A549 (cell line): ENCODE measurements at regions not wholly inside any gene's neighbourhood (a gene's known extent, or its start where the extent isn't known, plus 50 kb on each side); places are given as distances from the start of the nearest gene placed in this dataset.

Experiments
- ATAC-seq, 2 experiments: fragments of 200-7000 bp in 1 of 2; fragments of >200 bp in 1 of 2; cut with Nextera tagmentation in 1 of 2; cut with Tn5 transposase in 1 of 2; 3 replicates each; pipeline versions ENCODE4 v1.8.0 to v1.9.1; 2018 to 2020; ENCODE audit warnings: mild to moderate bottlenecking in 1 of 2, moderate library complexity in 1 of 2
- CTCF ChIA-PET: fragments of 300-600 bp; sonication (Branson Sonifier 250); formaldehyde crosslinking; extraction: SDS; loops from one replicate; lab custom pipeline; 2021; ENCODE audit warnings: antibody characterized with exemption, inconsistent platforms; lab: Yijun Ruan, JAX
- POLR2A ChIA-PET: fragments of 350-600 bp; formaldehyde crosslinking; extraction: SDS; loops from one replicate; lab custom pipeline; 2021; ENCODE audit warnings: antibody characterized with exemption, inconsistent platforms; lab: Yijun Ruan, JAX
- DNase-seq, 2 experiments: peaks; one replicate each; pipeline versions ENCODE4 v3.0.0 to v3.0.0-alpha.2; 2011 to 2016; ENCODE audit warnings: low read depth in 1 of 2, low spot score in 1 of 2
- FAIRE-seq: peaks from 2 replicates; lab custom pipeline; 2011; peaks lifted over from hg19 to GRCh38; lab: Jason Lieb, UNC
- H3K27ac ChIP-seq, 2 experiments: fragments of >200 bp; sonication (Bioruptor Twin); formaldehyde crosslinking; 3 replicates each; pipeline ENCODE4 v1.5.1; 2016 to 2017
- H3K4me1 ChIP-seq: fragments of >200 bp; sonication (Bioruptor Twin); formaldehyde crosslinking; 3 replicates; pipeline ENCODE4 v1.6.1; 2016
- H3K4me2 ChIP-seq: fragments of >200 bp; sonication (Bioruptor Twin); formaldehyde crosslinking; 3 replicates; pipeline ENCODE4 v1.6.1; 2016
- H3K4me3 ChIP-seq: fragments of >200 bp; sonication (Bioruptor Twin); formaldehyde crosslinking; 3 replicates; pipeline ENCODE4 v1.5.1; 2016
- H3K9me3 ChIP-seq: fragments of >200 bp; sonication (Bioruptor Twin); formaldehyde crosslinking; 3 replicates; pipeline ENCODE4 v1.6.1; 2016
- CBX8 ChIP-seq: fragments of 200-600 bp; sonication (generic); IDR thresholded peaks from 2 replicates; pipeline ENCODE4 v1.6.1; 2016
- CEBPB ChIP-seq, 2 experiments: fragments of >200 bp in 1 of 2; sonication (Bioruptor Twin) in 1 of 2; formaldehyde crosslinking in 1 of 2; IDR thresholded peaks; 2 replicates each; pipeline ENCODE4 v1.6.1; 2012 to 2016
- CHD2 ChIP-seq: fragments of 150-350 bp; IDR thresholded peaks from 2 replicates; pipeline ENCODE4 v1.6.1; 2014; ENCODE audit warnings: low read length; ENCODE audit not compliant: partially characterized antibody
- CHD4 ChIP-seq: fragments of 200-600 bp; sonication (generic); IDR thresholded peaks from 2 replicates; pipeline ENCODE4 v1.6.1; 2016; ENCODE audit warnings: antibody characterized with exemption, mild to moderate bottlenecking, borderline replicate concordance
- EHMT2 ChIP-seq: fragments of 200-600 bp; sonication (generic); IDR thresholded peaks from 2 replicates; pipeline ENCODE4 v1.6.1; 2016; ENCODE audit warnings: antibody characterized with exemption, low read depth, mild to moderate bottlenecking, moderate library complexity
- ESRRA ChIP-seq: fragments of 150-350 bp; IDR thresholded peaks from 2 replicates; pipeline ENCODE4 v1.6.1; 2014; ENCODE audit warnings: mild to moderate bottlenecking, low read length, borderline replicate concordance
- FOSL2 ChIP-seq, 2 experiments: fragments of 450-650 bp in 1 of 2; fragments of >200 bp in 1 of 2; sonication (Bioruptor Twin) in 1 of 2; formaldehyde crosslinking; IDR thresholded peaks; 2 replicates each; pipeline versions ENCODE4 v1.5.0 to v1.6.1; 2016 to 2020; ENCODE audit warnings: mild to moderate bottlenecking in 1 of 2, moderate library complexity in 1 of 2
- FOXS1 ChIP-seq: fragments of 250-450 bp; sonication (Bioruptor Pico); IDR thresholded peaks from 2 replicates; pipeline ENCODE4 v1.5.0; 2020; ENCODE audit warnings: mild to moderate bottlenecking, moderate library complexity
- GATA3 ChIP-seq: IDR thresholded peaks from 2 replicates; pipeline ENCODE4 v1.6.1; 2012; ENCODE audit warnings: borderline replicate concordance
- HDAC2 ChIP-seq: fragments of 200-600 bp; sonication (generic); IDR thresholded peaks from 2 replicates; pipeline ENCODE4 v1.6.1; 2016
- KDM5A ChIP-seq: fragments of 200-600 bp; sonication (generic); IDR thresholded peaks from 2 replicates; pipeline ENCODE4 v1.6.1; 2016; ENCODE audit warnings: antibody characterized with exemption, mild to moderate bottlenecking
- MAZ ChIP-seq: fragments of 150-350 bp; IDR thresholded peaks from 2 replicates; pipeline ENCODE4 v1.6.1; 2014; ENCODE audit warnings: antibody characterized with exemption, low read depth, low read length, borderline replicate concordance
- NFE2L2 ChIP-seq: fragments of 150-350 bp; conservative IDR thresholded peaks from 2 replicates; pipeline ENCODE4 v1.6.1; 2014; ENCODE audit warnings: low read length
- NR3C1 ChIP-seq: fragments of >200 bp; sonication (Bioruptor Twin); formaldehyde crosslinking; IDR thresholded peaks from 3 replicates; pipeline ENCODE4 v1.6.1; 2017
- SREBF2 ChIP-seq: fragments of 450-650 bp; IDR thresholded peaks from 2 replicates; pipeline ENCODE4 v1.6.1; 2014; ENCODE audit warnings: mild to moderate bottlenecking, moderate library complexity
- TP53 ChIP-seq: fragments of 250-450 bp; sonication (Bioruptor Pico); IDR thresholded peaks from 2 replicates; pipeline ENCODE4 v1.5.0; 2021; ENCODE audit warnings: mild to moderate bottlenecking, moderate library complexity
- ZFP36 ChIP-seq: fragments of 450-650 bp; IDR thresholded peaks from 2 replicates; pipeline ENCODE4 v1.6.1; 2014; ENCODE audit warnings: borderline replicate concordance; ENCODE audit not compliant: partially characterized antibody
- WGBS: methylation state at CpG from one replicate; pipeline ENCODE4 v1.1.6; 2017; ENCODE audit errors: missing lambda C conversion rate; 5-methylcytosine and 5-hydroxymethylcytosine counted together
- TF ChIP-seq, protein P1 (sequence below): fragments of >200 bp; sonication (Bioruptor Twin); formaldehyde crosslinking; IDR thresholded peaks from 3 replicates; pipeline ENCODE4 v1.6.1; 2016
- TF ChIP-seq, protein P2 (sequence below): fragments of 250-450 bp; sonication (Bioruptor Pico); IDR thresholded peaks from 2 replicates; pipeline ENCODE4 v1.5.0; 2020; ENCODE audit warnings: low read depth, mild to moderate bottlenecking, moderate library complexity
- TF ChIP-seq, protein P3 (sequence below): IDR thresholded peaks from 2 replicates; pipeline ENCODE4 v1.6.1; 2012
- TF ChIP-seq, protein P4 (sequence below): fragments of >200 bp; sonication (Bioruptor Twin); formaldehyde crosslinking; IDR thresholded peaks from 3 replicates; pipeline ENCODE4 v1.5.1; 2016
- TF ChIP-seq, protein P5 (sequence below): fragments of 150-350 bp; IDR thresholded peaks from 2 replicates; pipeline ENCODE4 v1.6.1; 2014; ENCODE audit warnings: low read depth, mild to moderate bottlenecking, low read length
- TF ChIP-seq, protein P6 (sequence below): IDR thresholded peaks from 2 replicates; pipeline ENCODE4 v1.6.1; 2012

DNA sequence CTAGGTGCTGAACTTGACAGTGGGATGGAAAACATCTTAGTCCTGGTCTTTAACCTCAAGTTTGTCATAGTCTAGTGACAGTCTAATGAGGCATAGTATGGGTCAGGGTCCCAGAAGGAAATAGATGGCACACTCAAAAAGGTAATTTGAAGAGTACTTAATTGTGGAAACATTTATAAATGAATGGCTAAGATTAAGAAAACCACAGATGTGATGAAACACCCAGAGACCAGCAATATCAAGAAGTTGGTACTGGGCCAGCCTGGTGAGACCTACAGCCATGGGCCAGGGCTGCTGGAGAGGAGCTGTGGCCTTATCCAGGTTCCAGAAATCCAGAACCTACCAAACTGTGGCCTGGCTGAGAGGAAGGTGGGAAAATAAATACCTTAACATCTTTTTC is 93.5 kb upstream of the ATG10 start (continued):
- TF ChIP-seq ESRRA = no peak
- TF ChIP-seq CHD4 = no peak
- TF ChIP-seq, protein P1, sequence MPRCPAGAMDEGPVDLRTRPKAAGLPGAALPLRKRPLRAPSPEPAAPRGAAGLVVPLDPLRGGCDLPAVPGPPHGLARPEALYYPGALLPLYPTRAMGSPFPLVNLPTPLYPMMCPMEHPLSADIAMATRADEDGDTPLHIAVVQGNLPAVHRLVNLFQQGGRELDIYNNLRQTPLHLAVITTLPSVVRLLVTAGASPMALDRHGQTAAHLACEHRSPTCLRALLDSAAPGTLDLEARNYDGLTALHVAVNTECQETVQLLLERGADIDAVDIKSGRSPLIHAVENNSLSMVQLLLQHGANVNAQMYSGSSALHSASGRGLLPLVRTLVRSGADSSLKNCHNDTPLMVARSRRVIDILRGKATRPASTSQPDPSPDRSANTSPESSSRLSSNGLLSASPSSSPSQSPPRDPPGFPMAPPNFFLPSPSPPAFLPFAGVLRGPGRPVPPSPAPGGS = no peak
- TF ChIP-seq, protein P2, sequence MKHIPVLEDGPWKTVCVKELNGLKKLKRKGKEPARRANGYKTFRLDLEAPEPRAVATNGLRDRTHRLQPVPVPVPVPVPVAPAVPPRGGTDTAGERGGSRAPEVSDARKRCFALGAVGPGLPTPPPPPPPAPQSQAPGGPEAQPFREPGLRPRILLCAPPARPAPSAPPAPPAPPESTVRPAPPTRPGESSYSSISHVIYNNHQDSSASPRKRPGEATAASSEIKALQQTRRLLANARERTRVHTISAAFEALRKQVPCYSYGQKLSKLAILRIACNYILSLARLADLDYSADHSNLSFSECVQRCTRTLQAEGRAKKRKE = no peak
- no peak for TF ChIP-seq KDM5A
- no peak for TF ChIP-seq ZFP36
- TF ChIP-seq CEBPB (IDR thresholded peaks at IDR 0.05) = no peak
- TF ChIP-seq TP53 (CRISPR knock-in tag) = no peak
- no peak for TF ChIP-seq CHD2
- TF ChIP-seq, protein P3, sequence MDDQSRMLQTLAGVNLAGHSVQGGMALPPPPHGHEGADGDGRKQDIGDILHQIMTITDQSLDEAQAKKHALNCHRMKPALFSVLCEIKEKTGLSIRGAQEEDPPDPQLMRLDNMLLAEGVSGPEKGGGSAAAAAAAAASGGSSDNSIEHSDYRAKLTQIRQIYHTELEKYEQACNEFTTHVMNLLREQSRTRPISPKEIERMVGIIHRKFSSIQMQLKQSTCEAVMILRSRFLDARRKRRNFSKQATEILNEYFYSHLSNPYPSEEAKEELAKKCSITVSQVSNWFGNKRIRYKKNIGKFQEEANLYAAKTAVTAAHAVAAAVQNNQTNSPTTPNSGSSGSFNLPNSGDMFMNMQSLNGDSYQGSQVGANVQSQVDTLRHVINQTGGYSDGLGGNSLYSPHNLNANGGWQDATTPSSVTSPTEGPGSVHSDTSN = no peak
- TF ChIP-seq, all 56 proteins: peak for 0

DNA sequence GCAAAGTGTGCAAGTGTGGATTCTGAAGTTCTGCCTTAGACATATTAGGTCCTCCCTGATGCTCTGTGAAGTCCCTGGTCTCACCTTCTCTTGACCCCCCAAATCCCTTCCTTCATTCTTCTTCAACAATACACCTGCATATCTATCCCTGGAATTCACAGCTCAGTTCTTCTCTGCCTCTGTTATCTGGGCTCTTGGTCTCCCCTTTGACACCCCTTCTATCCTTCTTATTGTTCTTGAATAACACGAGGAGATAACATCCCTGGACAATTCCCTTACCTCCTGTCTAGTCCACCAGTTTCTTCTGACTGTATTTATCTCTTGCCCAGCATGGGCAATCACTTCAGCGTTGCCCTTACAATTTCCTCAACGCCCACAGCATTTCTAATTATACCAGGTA is 104.8 kb upstream of the ATG10 start:
- FAIRE-seq (no peak), ATAC-seq (no peak), DNase-seq (no peak)
- no peak overlapping the region for H3K4me2 ChIP-seq
- H3K4me1 ChIP-seq = no peaks in the 10 kb centered on the region
- no peaks in the 10 kb centered on the region for H3K9me3 ChIP-seq
- no peak overlapping the region for H3K27ac ChIP-seq
- TF ChIP-seq NR3C1 (no peak), NFE2L2 (no peak), FOXS1 (CRISPR knock-in tag) (no peak), GATA3 (no peak)
- TF ChIP-seq, protein P3 = no peak
- H3K4me3 ChIP-seq = no peak overlapping the region
- CTCF ChIA-PET = no interaction called here
- POLR2A ChIA-PET = no interaction called here
- 50% methylated on average over 3 of the region's 3 CpGs for WGBS

DNA sequence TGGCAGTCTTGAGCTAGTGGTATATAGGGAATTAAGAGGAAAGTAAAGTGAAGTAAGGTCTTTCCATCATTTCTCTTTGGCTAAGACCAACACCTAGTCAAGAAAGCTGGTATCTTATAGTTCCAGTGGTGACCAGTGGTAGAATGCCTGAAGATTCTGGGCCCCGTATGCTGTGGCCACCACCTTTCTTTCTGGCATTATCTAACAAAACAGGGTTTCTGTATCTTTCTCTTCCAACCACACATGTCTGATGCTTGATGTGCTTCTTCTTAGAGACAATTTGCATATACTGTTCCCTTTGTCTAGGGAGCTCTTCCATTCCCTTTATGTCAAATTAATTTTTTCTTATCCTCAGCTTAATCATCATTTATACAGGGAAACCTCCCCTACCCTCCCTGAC is 109.9 kb upstream of the SSBP2 start:
- Histone ChIP-seq H3K4me2 (no peak overlapping the region), H3K9me3 (no peaks in the 10 kb centered on the region), H3K27ac (no peak overlapping the region), H3K4me3 (no peak overlapping the region), H3K4me1 (peaks cover 10% of the 10 kb centered on the region; the same call in 2 of the 3 replicates)
- CTCF ChIA-PET = interaction anchor here (1.2 kb wide), 1 partner anchor 11 kb away, joined by 6 read pairs; no protein-coding TSS in a partner anchor
- ATAC-seq (no peak), DNase-seq (no peak), FAIRE-seq (no peak)
- 69% methylated on average over 1 of the region's 1 CpG for WGBS
- TF ChIP-seq ESRRA (no peak), NR3C1 (no peak), CHD2 (no peak), GATA3 (no peak), SREBF2 (no peak), FOSL2 (IDR thresholded peaks at IDR 0.05) (no peak), FOSL2 (CRISPR knock-in tag; IDR thresholded peaks at IDR 0.05) (no peak), EHMT2 (no peak)
- POLR2A ChIA-PET = no interaction called here

DNA sequence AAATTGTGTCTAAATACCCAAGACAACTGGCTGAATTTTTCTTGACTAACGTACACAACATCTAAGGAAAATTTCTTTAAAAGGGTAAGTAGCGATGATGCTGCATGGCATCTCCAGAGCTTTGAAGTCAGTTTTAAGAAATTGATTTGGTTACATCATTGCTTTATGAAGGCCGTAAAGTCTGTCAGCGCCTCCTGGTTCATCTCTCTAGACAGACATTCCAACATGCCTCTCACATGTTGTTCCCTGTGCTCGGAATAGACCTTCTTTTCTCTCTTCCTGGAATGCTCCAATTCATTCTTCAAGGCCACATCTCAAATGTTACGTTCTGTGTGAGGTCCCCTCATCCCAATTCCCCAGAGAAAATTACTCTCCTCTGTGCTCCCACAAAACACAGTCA is 108.7 kb upstream of the SSBP2 start:
- H3K4me3 ChIP-seq = no peak overlapping the region
- peaks cover 18% of the 10 kb centered on the region; the same call in 2 of the 3 replicates for H3K4me1 ChIP-seq
- no peak overlapping the region for H3K27ac ChIP-seq
- 87% methylated on average over 6 of the region's 6 CpGs for WGBS
- ChIA-PET CTCF (interaction anchor here (2.0 kb wide), 1 partner anchor 306 kb away, joined by 7 read pairs; no protein-coding TSS in a partner anchor), POLR2A (no interaction called here)
- no peak overlapping the region for H3K4me2 ChIP-seq
- FAIRE-seq = no peak
- no peak for DNase-seq
- no peaks in the 10 kb centered on the region for H3K9me3 ChIP-seq
- ATAC-seq = no peak
- no peak for TF ChIP-seq CBX8
- TF ChIP-seq, protein P4, sequence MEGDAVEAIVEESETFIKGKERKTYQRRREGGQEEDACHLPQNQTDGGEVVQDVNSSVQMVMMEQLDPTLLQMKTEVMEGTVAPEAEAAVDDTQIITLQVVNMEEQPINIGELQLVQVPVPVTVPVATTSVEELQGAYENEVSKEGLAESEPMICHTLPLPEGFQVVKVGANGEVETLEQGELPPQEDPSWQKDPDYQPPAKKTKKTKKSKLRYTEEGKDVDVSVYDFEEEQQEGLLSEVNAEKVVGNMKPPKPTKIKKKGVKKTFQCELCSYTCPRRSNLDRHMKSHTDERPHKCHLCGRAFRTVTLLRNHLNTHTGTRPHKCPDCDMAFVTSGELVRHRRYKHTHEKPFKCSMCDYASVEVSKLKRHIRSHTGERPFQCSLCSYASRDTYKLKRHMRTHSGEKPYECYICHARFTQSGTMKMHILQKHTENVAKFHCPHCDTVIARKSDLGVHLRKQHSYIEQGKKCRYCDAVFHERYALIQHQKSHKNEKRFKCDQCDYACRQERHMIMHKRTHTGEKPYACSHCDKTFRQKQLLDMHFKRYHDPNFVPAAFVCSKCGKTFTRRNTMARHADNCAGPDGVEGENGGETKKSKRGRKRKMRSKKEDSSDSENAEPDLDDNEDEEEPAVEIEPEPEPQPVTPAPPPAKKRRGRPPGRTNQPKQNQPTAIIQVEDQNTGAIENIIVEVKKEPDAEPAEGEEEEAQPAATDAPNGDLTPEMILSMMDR = no peak
- TF ChIP-seq, protein P5, sequence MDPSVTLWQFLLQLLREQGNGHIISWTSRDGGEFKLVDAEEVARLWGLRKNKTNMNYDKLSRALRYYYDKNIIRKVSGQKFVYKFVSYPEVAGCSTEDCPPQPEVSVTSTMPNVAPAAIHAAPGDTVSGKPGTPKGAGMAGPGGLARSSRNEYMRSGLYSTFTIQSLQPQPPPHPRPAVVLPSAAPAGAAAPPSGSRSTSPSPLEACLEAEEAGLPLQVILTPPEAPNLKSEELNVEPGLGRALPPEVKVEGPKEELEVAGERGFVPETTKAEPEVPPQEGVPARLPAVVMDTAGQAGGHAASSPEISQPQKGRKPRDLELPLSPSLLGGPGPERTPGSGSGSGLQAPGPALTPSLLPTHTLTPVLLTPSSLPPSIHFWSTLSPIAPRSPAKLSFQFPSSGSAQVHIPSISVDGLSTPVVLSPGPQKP = no peak
- no peak for TF ChIP-seq FOXS1 (CRISPR knock-in tag)
- TF ChIP-seq, protein P1 = no peak
- no peak for TF ChIP-seq ESRRA
- TF ChIP-seq, protein P6, sequence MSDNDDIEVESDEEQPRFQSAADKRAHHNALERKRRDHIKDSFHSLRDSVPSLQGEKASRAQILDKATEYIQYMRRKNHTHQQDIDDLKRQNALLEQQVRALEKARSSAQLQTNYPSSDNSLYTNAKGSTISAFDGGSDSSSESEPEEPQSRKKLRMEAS = no peak
- no peak for TF ChIP-seq HDAC2
- no peak for TF ChIP-seq MAZ
